Muscle layer of colon (tissue), 2 donors: ENCODE measurements at regions not wholly inside any gene's neighbourhood (a gene's known extent, or its start where the extent isn't known, plus 50 kb on each side); places are given as distances from the start of the nearest gene placed in this dataset.
"Not testable (repeated sequence)": the region's sequence is repeated elsewhere in the genome, so short reads cannot be mapped to it uniquely, and the experiment has no call there.

Experiments
- H3K27ac ChIP-seq: one replicate; pipeline ENCODE4 v1.7.0; 2013; ENCODE audit warnings: low read depth, mild to moderate bottlenecking, low read length, moderate library complexity
- H3K27me3 ChIP-seq, 2 donors: one replicate each; pipeline ENCODE4 v1.7.0; 2013; ENCODE audit warnings: low read length in 2 of 2, mild to moderate bottlenecking in 2 of 2; ENCODE audit not compliant: insufficient read depth in 2 of 2, control insufficient read depth in 1 of 2
- H3K36me3 ChIP-seq: one replicate; pipeline ENCODE4 v1.7.0; 2013; ENCODE audit warnings: mild to moderate bottlenecking, low read length; ENCODE audit not compliant: insufficient read depth
- H3K4me1 ChIP-seq: one replicate; pipeline ENCODE4 v1.7.0; 2013; ENCODE audit warnings: mild to moderate bottlenecking, low read length; ENCODE audit not compliant: insufficient read depth
- H3K4me3 ChIP-seq, 2 donors: one replicate each; pipeline ENCODE4 v1.7.0; 2013; ENCODE audit warnings: low read length in 2 of 2, low read depth in 1 of 2, mild to moderate bottlenecking in 1 of 2, moderate library complexity in 1 of 2
- H3K9ac ChIP-seq: one replicate; pipeline ENCODE4 v1.7.0; 2013; ENCODE audit warnings: low read length
- H3K9me3 ChIP-seq: one replicate; pipeline ENCODE4 v1.7.0; 2013; ENCODE audit warnings: mild to moderate bottlenecking, low read length
- donor health status: abdominal sarcoma.
- donor health status: Adenocarcinoma of cecum.

DNA sequence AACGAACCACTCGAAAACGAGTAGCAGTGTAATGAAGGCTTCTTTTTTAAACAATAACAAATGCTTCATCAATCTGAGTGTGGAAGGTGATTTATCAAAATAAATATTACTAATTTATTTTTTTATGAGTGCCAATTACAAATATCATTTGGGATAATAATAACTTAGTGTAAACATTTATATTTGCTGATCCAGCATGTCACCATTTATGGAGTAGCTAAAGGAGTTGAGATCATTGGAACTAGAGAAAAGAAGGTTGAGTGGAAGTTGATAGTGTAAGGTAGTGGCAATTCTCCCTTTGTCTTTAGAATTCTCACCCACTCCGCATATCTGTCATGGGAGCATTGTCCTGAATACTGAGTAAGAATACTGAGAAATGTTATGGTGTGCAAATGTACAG lies 67.1 kb upstream of the KIF26B start:
- no peaks in the 10 kb centered on the region for H3K36me3 ChIP-seq
- no peaks in the 10 kb centered on the region for H3K27me3 ChIP-seq
- no peak overlapping the region for H3K27ac ChIP-seq
- no peaks in the 10 kb centered on the region for H3K9me3 ChIP-seq
- no peaks in the 10 kb centered on the region for H3K4me1 ChIP-seq
- no peak overlapping the region for H3K9ac ChIP-seq
- H3K4me3 ChIP-seq = no peak overlapping the region

DNA sequence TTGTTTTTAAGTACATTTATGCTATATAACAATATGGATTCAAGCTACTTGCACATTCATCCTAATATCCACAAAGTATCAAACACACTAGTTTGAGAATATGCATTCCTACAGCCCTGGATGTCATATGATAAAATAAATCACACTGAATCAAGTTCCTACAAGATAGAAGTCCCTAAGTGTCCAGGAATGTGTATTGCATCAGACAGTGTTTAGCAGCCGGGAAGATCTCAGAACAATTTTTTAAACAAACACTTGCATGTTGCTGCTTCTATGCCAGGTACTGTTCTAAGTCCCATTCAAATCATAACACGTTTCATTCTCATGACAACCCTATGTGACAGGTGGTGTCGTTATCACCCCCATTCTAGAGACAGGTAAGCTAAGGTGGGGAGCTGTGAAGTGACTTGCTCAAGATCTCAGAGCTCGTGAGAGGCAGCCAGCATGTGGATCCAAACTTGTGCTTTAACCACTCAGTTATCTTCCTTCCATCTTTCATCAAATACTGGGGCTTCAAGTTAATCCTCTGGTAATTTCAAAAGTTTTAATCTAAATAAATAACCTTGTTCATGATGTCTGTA lies 68.3 kb upstream of the KIF26B start:
- Histone ChIP-seq H3K9ac (no peak overlapping the region), H3K36me3 (no peaks in the 10 kb centered on the region), H3K27me3 (no peaks in the 10 kb centered on the region), H3K27ac (no peak overlapping the region), H3K4me1 (no peaks in the 10 kb centered on the region), H3K4me3 (no peak overlapping the region), H3K9me3 (no peaks in the 10 kb centered on the region)

DNA sequence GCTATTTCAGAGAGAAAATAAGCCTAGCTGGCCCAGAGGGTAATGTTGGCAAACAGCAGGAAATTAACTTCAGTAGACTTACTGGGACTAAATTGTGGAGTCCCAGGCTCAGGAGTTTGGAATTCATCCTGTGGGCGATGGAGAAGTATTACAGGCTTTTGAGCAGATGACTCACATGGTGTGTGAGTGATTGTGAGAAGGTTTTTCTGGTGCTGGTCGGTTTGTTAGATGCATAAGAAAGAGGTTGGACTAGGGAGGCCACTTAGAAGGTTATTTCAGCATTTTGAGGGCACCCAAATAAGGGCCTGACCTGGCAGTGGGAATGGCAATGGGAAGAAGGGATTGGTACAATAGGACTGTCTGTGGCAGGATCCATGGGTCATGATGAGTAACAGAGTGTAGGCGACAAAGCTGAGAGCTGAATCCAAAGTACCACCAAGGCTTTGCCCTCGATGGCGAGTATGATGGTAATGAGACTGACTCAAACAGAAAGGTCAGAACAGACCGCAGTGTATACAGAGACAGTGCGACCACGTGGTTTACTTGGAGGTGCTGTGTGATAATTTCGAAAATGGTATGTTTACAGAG lies 69.2 kb upstream of the KIF26B start:
- H3K4me3 ChIP-seq = no peak overlapping the region
- no peak overlapping the region for H3K9ac ChIP-seq
- no peaks in the 10 kb centered on the region for H3K9me3 ChIP-seq
- H3K27ac ChIP-seq = no peak overlapping the region
- no peaks in the 10 kb centered on the region for H3K4me1 ChIP-seq
- no peaks in the 10 kb centered on the region for H3K36me3 ChIP-seq
- H3K27me3 ChIP-seq = no peaks in the 10 kb centered on the region

DNA sequence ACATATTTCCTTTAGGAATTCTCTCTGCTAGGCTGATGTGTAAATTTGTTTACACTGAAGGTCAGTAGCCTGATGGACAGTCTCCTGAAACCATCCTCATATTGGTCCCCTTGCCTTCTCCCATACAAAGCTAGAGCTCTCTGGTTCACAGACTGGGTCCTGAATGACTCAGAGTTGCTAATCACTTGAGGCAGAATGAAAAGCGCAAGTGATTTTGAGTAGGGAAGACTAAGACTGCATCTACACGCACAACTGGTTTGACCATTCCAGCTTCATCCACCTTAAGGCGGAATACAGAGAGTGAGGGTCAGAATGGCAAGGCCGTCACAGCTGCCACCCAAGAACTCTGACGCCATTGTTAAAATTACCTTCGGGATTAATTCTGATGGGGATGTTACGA lies 70.2 kb upstream of the KIF26B start:
- Histone ChIP-seq H3K9ac (no peak overlapping the region), H3K4me3 (no peak overlapping the region), H3K9me3 (no peaks in the 10 kb centered on the region), H3K27ac (no peak overlapping the region), H3K4me1 (no peaks in the 10 kb centered on the region), H3K27me3 (no peaks in the 10 kb centered on the region), H3K36me3 (no peaks in the 10 kb centered on the region)

DNA sequence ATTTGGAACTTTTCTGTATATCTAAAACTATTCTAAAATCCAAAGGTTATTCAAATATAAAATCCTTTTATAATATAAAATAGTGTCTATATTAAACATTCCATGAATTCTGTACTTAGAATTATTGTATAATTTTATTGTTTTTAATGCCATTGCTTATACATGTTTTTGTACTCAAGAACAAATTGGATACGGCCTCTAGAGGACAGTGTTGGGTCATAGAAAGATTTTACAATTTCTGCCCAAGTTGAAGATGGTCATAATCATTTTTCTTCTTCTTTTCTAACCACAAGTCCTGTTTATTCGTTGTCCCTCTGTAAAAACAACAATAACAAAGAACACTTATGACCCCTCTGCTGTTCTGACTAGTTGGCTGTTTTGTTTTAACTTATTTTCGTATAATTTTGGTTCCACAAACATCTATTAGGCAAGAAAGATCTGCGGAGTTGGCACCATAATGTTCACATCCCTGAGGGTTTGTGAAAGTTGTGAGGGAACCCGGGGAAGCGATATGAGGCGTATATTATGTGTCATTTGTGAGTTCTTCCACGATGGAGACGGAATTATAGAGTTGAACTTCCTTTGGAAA lies 75.7 kb upstream of the KIF26B start:
- H3K4me3 ChIP-seq = no peak overlapping the region
- H3K36me3 ChIP-seq = no peaks in the 10 kb centered on the region
- H3K27me3 ChIP-seq = no peaks in the 10 kb centered on the region
- no peaks in the 10 kb centered on the region for H3K9me3 ChIP-seq
- H3K27ac ChIP-seq = no peak overlapping the region
- H3K4me1 ChIP-seq = peaks cover 5% of the 10 kb centered on the region
- no peak overlapping the region for H3K9ac ChIP-seq

DNA sequence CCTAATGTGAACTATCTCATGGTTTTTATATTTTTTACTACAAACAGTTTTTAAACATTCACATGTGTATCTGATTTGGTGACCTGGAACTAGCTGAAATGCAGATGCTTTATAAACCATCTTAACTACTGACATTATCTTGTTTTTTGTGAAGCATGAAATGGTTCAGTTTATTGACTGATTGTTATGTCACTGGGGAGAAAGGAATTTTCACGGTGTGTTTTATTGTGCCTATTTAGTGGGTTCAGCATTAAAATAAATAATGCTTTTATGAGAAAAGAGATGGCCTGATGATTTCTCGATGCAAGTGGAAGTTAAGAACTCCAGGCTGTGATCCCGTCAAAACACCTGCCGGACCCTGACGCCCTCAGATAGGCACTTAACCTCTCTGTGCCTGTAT lies 79.9 kb upstream of the KIF26B start:
- peaks cover 5% of the 10 kb centered on the region for H3K4me1 ChIP-seq
- H3K27ac ChIP-seq = no peak overlapping the region
- no peaks in the 10 kb centered on the region for H3K36me3 ChIP-seq
- H3K9ac ChIP-seq = no peak overlapping the region
- H3K9me3 ChIP-seq = no peaks in the 10 kb centered on the region
- H3K27me3 ChIP-seq = no peaks in the 10 kb centered on the region
- H3K4me3 ChIP-seq = no peak overlapping the region

DNA sequence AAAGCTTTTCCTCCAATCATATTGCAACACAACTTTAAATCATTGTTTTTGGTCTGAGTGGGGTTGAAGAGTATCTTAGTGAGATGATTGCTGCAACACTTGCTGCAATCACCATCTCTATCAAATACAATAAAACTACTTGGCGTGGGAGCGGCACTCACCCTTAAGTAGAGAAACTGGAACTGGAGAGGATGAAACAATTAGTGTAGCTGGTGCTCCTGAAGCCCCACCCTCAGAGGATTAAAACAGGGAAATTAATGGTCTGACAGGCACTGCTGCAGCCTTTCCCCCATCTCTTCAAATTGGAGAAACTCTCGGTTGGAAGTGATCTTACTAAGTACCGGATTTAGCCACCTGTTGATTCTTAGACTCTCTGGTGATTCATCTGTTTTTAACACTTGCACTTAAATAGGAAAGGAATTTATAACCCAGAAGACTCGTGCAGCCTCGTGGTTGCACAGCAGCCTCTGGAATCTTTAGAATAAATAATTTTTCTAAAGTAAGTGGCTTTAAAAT lies 80.5 kb upstream of the KIF26B start:
- peaks cover 5% of the 10 kb centered on the region for H3K4me1 ChIP-seq
- peak overlapping the region; percentile 18 to 32 for H3K4me3 ChIP-seq

DNA sequence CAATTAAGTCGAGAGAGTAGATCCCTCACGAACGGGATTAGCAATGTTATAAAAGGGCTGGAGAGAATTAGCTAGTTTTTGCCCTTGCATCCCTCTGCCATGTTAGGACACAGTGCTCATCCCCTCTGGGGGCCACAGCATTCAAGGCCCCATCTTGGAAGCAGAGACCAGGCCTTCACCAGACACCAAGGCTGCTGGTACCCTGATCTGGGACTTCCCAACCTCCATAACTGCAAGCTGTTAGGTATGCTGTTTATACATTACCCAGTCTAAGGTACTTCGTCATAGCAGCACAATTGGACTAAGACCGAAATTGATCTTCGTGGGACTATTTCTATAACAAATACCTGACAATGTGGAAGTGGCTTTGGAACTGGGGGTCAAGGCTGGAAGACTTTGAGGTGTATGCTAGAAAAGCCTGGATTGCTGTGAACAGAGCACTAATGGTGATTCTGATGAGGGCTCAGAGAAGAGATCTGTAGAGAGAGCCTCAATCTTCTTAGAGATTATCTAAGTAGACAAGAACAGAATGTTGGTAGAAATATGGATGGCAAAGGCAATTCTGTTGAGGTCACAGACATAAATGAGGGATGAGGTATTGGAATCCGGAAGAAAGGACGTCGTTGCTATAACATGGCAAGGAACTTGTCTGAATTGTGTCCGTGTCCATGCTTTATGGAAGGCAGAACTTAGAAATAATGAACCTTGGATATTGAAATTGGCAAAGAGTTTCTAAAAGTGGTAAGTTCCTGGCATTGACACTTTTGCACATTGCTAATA lies 83.8 kb upstream of the KIF26B start:
- Histone ChIP-seq H3K36me3 (no peaks in the 10 kb centered on the region), H3K4me1 (peaks cover 5% of the 10 kb centered on the region), H3K27me3 (no peaks in the 10 kb centered on the region), H3K4me3 (no peak overlapping the region), H3K9me3 (no peaks in the 10 kb centered on the region), H3K27ac (no peak overlapping the region), H3K9ac (no peak overlapping the region)

More for the DNA sequence above, 80.5 kb upstream of the KIF26B start:
- Histone ChIP-seq H3K9ac (no peak overlapping the region), H3K36me3 (no peaks in the 10 kb centered on the region), H3K9me3 (no peaks in the 10 kb centered on the region), H3K27me3 (no peaks in the 10 kb centered on the region), H3K27ac (no peak overlapping the region)

DNA sequence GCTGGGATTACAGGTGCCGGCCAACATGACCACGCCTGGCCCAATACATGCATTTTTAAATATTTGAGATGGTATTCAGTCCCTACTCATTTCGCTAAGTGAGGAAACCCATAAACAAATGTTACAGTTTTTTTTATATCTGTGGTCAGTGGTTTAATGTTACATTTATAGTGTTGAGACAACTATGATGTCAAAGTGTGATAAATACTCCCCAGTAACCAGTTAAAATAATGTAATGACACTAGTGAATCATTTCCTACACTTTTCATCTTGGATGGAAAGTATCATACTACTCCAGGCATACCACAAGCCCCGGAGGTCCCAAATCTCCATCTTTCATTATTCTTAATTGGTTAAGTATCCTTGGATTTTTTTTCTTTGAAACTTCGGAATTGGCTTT lies 87.5 kb upstream of the KIF26B start:
- Histone ChIP-seq H3K4me1 (no peaks in the 10 kb centered on the region), H3K9me3 (no peaks in the 10 kb centered on the region), H3K9ac (no peak overlapping the region), H3K4me3 (no peak overlapping the region), H3K27ac (no peak overlapping the region), H3K36me3 (no peaks in the 10 kb centered on the region), H3K27me3 (no peaks in the 10 kb centered on the region)

DNA sequence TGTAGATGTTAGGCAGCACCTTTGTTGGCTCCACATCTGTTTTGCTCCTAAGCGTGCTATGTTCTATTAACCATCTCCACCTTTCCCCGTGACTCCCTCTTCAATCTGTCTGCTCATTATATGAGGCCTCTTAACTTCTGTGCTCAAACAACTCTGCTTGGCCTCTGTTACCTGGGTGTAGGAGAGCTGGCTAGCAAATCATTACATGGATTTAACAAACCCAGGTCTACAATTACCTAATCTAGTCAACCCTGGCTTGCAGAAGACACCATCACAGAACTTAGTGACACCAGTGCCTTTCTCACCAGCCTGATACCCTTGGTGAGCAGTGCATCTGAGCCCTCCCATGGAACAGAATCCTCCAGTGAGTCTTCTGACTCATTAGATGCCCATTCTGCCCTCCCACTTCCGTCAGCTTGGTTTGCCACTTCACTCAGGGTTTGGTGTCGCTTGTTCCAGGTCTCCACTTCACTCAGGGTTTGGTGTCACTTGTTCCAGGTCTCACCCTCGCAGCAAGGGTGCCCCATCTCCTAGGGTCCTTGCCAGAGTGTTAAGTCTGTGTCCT lies 92.0 kb upstream of the KIF26B start:
- no peak overlapping the region for H3K27ac ChIP-seq
- H3K4me1 ChIP-seq = no peaks in the 10 kb centered on the region
- H3K9ac ChIP-seq = no peak overlapping the region
- no peaks in the 10 kb centered on the region for H3K27me3 ChIP-seq
- no peaks in the 10 kb centered on the region for H3K9me3 ChIP-seq
- no peaks in the 10 kb centered on the region for H3K36me3 ChIP-seq
- no peak overlapping the region for H3K4me3 ChIP-seq

DNA sequence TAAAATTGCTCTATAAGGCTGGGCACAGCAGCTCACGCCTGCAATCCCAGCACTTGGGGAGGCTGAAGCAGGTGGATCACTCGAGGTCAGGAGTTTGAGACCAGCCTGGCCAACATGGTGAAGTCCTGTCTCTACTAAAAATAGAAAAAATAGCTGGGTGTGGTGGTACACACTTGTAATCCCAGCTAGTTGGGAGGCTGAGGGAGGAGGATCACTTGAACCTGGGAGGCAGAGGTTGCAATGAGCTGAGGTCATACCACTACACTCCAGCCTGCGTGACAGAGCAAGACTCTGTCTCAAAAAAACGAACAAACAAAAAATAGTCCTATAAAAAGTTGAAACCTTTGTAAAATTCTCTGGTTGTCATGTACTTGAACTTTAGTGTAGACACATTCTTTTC lies 93.0 kb upstream of the KIF26B start:
- not testable (repeated sequence) for H3K36me3 ChIP-seq, H3K9ac ChIP-seq, H3K27me3 ChIP-seq, H3K4me3 ChIP-seq, H3K4me1 ChIP-seq, H3K27ac ChIP-seq, H3K9me3 ChIP-seq
